K562 (cell line): ENCODE measurements at regions not wholly inside any gene's neighbourhood (a gene's known extent, or its start where the extent isn't known, plus 50 kb on each side); places are given as distances from the start of the nearest gene placed in this dataset.

Experiments used
- ATAC-seq: fragments of 200-7000 bp; cut with Tn5 transposase; 3 replicates; pipeline ENCODE4 v1.9.1; 2020; ENCODE audit warnings: moderate library complexity
- BruUV-seq: library from RNA; stranded (reverse); fragments of 400-500 nt; replicated peaks from 2 replicates; lab custom pipeline; 2021; lab: Mats Ljungman, UMichigan
- CTCF ChIA-PET: fragments of 300-600 bp; formaldehyde crosslinking; extraction: SDS; loops from one replicate; lab custom pipeline; 2021; ENCODE audit warnings: low intra/inter-chr PET ratio; lab: Yijun Ruan, JAX
- POLR2A ChIA-PET: fragments of 300-600, 350-650 bp; sonication (Branson Sonifier 250); formaldehyde crosslinking; extraction: SDS; loops from one replicate; lab custom pipeline; 2021; ENCODE audit warnings: antibody characterized with exemption, inconsistent platforms; lab: Yijun Ruan, JAX
- DNase-seq, 4 experiments: peaks; one replicate each; pipeline versions ENCODE4 v3.0.0 to v3.0.0-alpha.2; 2011 to 2018; ENCODE audit warnings: low spot score in 3 of 4, mixed read lengths in 3 of 4; ENCODE audit errors: extremely low read depth in 1 of 4
- FAIRE-seq: peaks from 2 replicates; lab custom pipeline; 2011; peaks lifted over from hg19 to GRCh38; lab: Jason Lieb, UNC
- H2AFZ ChIP-seq: 2 replicates; pipeline ENCODE4 v1.6.0; 2011; ENCODE audit warnings: low read depth, low read length, control low read depth, inconsistent platforms
- H3K27ac ChIP-seq: fragments of 200-600 bp; 3 replicates; pipeline ENCODE4 v1.8.0; 2011; ENCODE audit warnings: low read depth, mild to moderate bottlenecking, control low read depth, inconsistent platforms, low read length, moderate library complexity, mixed read lengths; ENCODE audit errors: extremely low read depth
- H3K27me3 ChIP-seq, 2 experiments: fragments of 300-600 bp in 1 of 2; 2 replicates in 1 of 2; 3 replicates in 1 of 2; pipeline versions ENCODE4 v1.6.0 to v1.8.0; 2011; ENCODE audit warnings: inconsistent platforms in 2 of 2, low read length in 2 of 2, mild to moderate bottlenecking in 1 of 2, mixed read lengths in 1 of 2, moderate library complexity in 1 of 2; ENCODE audit not compliant: control insufficient read depth in 2 of 2, insufficient read depth in 2 of 2
- H3K36me3 ChIP-seq: fragments of 300-600 bp; 3 replicates; pipeline ENCODE4 v1.8.0; 2011; ENCODE audit warnings: mild to moderate bottlenecking, low read length, inconsistent platforms; ENCODE audit not compliant: control insufficient read depth, insufficient read depth
- H3K4me1 ChIP-seq, 2 experiments: fragments of 200-600 bp in 1 of 2; replicated peaks in 1 of 2; 2 replicates in 1 of 2; 3 replicates in 1 of 2; pipeline versions ENCODE4 v1.5.1 to v1.8.0; 2011; ENCODE audit warnings: inconsistent platforms in 2 of 2, low read length in 2 of 2, mild to moderate bottlenecking in 1 of 2, mixed read lengths in 1 of 2, moderate library complexity in 1 of 2; ENCODE audit not compliant: control insufficient read depth in 2 of 2, insufficient read depth in 2 of 2
- H3K4me2 ChIP-seq: 2 replicates; pipeline ENCODE4 v1.6.1; 2011; ENCODE audit warnings: low read length, control low read depth, inconsistent platforms, mixed read lengths; ENCODE audit not compliant: insufficient read depth
- H3K4me3 ChIP-seq: fragments of 200-600 bp; sonication (generic), shearing (Covaris generic); 2 replicates; pipeline ENCODE4 v1.5.1; 2016; ENCODE audit warnings: control low read depth, inconsistent platforms
- H3K79me2 ChIP-seq: fragments of 200-600 bp; 3 replicates; pipeline ENCODE4 v1.8.0; 2011; ENCODE audit warnings: low read length, inconsistent platforms; ENCODE audit not compliant: control insufficient read depth, insufficient read depth
- H3K9ac ChIP-seq, 2 experiments: 2 replicates each; pipeline versions ENCODE4 v1.6.0 to v1.6.1; 2011; ENCODE audit warnings: low read depth in 2 of 2, low read length in 2 of 2, control low read depth in 1 of 2, inconsistent platforms in 1 of 2, mild to moderate bottlenecking in 1 of 2, mixed read lengths in 1 of 2; ENCODE audit not compliant: insufficient read depth in 1 of 2
- H3K9me1 ChIP-seq: one replicate; pipeline ENCODE4 v1.6.0; 2011; ENCODE audit warnings: inconsistent platforms, mild to moderate bottlenecking, low read length, moderate library complexity; ENCODE audit not compliant: control insufficient read depth, insufficient read depth
- H3K9me3 ChIP-seq: replicated peaks from 2 replicates; pipeline ENCODE4 v1.5.1; 2011; ENCODE audit warnings: low read depth, low read length, inconsistent platforms; ENCODE audit not compliant: control insufficient read depth, insufficient read depth
- H4K20me1 ChIP-seq: replicated peaks from 2 replicates; pipeline ENCODE4 v1.6.1; 2011; ENCODE audit warnings: low read length, inconsistent platforms, mixed read lengths; ENCODE audit not compliant: control insufficient read depth, insufficient read depth
- NFYB ChIP-seq: IDR thresholded peaks from 2 replicates; pipeline ENCODE4 v1.6.1; 2011; ENCODE audit warnings: mild to moderate bottlenecking, moderate library complexity; ENCODE audit not compliant: insufficient read length; ENCODE audit errors: extremely low read depth
- SAFB ChIP-seq: fragments of 200-400 bp; formaldehyde crosslinking; IDR thresholded peaks from 2 replicates; pipeline ENCODE4 v1.6.1; 2017; ENCODE audit warnings: low read depth, low read length, borderline replicate concordance
- SMAD3 ChIP-seq: fragments of 450-650 bp; formaldehyde crosslinking; conservative IDR thresholded peaks from 2 replicates; pipeline ENCODE4 v1.4.0; 2020; ENCODE audit warnings: mild to moderate bottlenecking
- ZNF780A ChIP-seq: fragments of 250-450 bp; sonication (Bioruptor Pico); IDR thresholded peaks from 2 replicates; pipeline ENCODE4 v1.5.0; 2021; ENCODE audit warnings: mild to moderate bottlenecking
- WGBS: fragments of 100-300 bp; shearing (Covaris generic); methylation state at CpG from one replicate; pipeline ENCODE4 v1.1.6; 2016; ENCODE audit warnings: low coverage, mixed read lengths; ENCODE audit not compliant: insufficient coverage; ENCODE audit errors: missing lambda C conversion rate; 5-methylcytosine and 5-hydroxymethylcytosine counted together
- in situ Hi-C: fragments of 300-500 bp; cut with MboI; formaldehyde crosslinking; loops from 4 replicates; pipeline ENCODE4 v1.15.0; 2018; ENCODE audit warnings: inconsistent platforms, mixed read lengths
- intact Hi-C: fragments of 100-400 bp; cut with micrococcal nuclease; formaldehyde crosslinking; loops from 2 replicates; pipeline ENCODE4 v1.14.2; 2022
- TF ChIP-seq, protein P1 (sequence below): fragments of 250-450 bp; sonication (Bioruptor Pico); IDR thresholded peaks from 2 replicates; pipeline ENCODE4 v1.5.0; 2020; ENCODE audit warnings: mild to moderate bottlenecking, borderline replicate concordance
- TF ChIP-seq, protein P2 (sequence below): fragments of 250-450 bp; sonication (Bioruptor Pico); IDR thresholded peaks from 2 replicates; pipeline ENCODE4 v1.8.0; 2022; ENCODE audit warnings: moderate library complexity, mild to moderate bottlenecking, inconsistent platforms

DNA sequence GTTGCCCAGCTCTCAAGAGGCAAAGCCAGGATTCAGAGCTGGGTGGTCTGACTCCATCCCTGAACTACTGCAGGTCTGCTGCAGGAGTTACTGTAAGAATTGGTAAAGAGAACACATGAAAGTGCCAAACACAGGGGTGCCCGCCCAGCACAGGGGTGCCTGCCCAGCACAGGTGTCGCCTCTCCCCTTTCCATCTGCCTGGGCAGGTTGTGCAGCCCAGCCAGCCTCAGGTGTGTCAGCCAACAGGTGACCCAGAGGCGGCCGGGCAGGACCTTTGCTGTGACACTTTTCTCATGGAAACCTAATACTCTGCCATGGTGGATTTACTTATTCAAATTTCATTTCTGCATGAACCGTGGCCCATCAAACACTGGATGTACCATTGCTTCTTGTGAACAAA is 289.7 kb upstream of the IRX4 start:
- Histone ChIP-seq H4K20me1 (no peaks in the 10 kb centered on the region; the same call in none of the 2 replicates), H3K4me3 (no peak overlapping the region), H3K27ac (no peak overlapping the region), H3K9me1 (no peaks in the 10 kb centered on the region), H3K9me3 (no peaks in the 10 kb centered on the region), H3K9ac (no peak overlapping the region), H3K27me3 (peaks cover 50 to 68% of the 10 kb centered on the region in 2 experiments), H3K36me3 (no peaks in the 10 kb centered on the region), H3K79me2 (no peaks in the 10 kb centered on the region), H3K4me2 (no peak overlapping the region), H2AFZ (no peak overlapping the region), H3K4me1 (peaks cover 0 to 3% of the 10 kb centered on the region in 2 experiments; a peak in 1 of 5 replicates)
- ChIA-PET CTCF (no interaction called here), POLR2A (interaction anchor here (0.6 kb wide), 1 partner anchor 344 kb away, joined by 5 read pairs; no protein-coding TSS in a partner anchor)
- FAIRE-seq: no peak
- WGBS: 2% methylated on average over 5 of the region's 5 CpGs
- ATAC-seq: no peak
- DNase-seq: no peak
- in situ Hi-C loops: no loop called here
- TF ChIP-seq SMAD3 (CRISPR knock-in tag) (no peak), ZNF780A (CRISPR knock-in tag) (no peak), SAFB (no peak), NFYB (no peak)
- TF ChIP-seq, protein P1, sequence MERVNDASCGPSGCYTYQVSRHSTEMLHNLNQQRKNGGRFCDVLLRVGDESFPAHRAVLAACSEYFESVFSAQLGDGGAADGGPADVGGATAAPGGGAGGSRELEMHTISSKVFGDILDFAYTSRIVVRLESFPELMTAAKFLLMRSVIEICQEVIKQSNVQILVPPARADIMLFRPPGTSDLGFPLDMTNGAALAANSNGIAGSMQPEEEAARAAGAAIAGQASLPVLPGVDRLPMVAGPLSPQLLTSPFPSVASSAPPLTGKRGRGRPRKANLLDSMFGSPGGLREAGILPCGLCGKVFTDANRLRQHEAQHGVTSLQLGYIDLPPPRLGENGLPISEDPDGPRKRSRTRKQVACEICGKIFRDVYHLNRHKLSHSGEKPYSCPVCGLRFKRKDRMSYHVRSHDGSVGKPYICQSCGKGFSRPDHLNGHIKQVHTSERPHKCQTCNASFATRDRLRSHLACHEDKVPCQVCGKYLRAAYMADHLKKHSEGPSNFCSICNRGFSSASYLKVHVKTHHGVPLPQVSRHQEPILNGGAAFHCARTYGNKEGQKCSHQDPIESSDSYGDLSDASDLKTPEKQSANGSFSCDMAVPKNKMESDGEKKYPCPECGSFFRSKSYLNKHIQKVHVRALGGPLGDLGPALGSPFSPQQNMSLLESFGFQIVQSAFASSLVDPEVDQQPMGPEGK: no peak
- TF ChIP-seq, protein P2, sequence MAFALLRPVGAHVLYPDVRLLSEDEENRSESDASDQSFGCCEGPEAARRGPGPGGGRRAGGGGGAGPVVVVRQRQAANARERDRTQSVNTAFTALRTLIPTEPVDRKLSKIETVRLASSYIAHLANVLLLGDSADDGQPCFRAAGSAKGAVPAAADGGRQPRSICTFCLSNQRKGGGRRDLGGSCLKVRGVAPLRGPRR (CRISPR knock-in tag): no peak
- BruUV-seq: no TSS peak
- intact Hi-C loops: no loop called here
